ENCODE measurements at regions not wholly inside any gene's neighbourhood (a gene's known extent, or its start where the extent isn't known, plus 50 kb on each side); places are given as distances from the start of the nearest gene placed in this dataset.
"Not testable (repeated sequence)": the region's sequence is repeated elsewhere in the genome, so short reads cannot be mapped to it uniquely, and the experiment has no call there.

GRCh38 chr2:187610450-187610849 lies 56.2 kb upstream of the TFPI start:
- not testable (repeated sequence) for DNase-seq (ENCODE audit: extremely low read depth, low read depth)

GRCh38 chr2:187612857-187613256 lies 58.6 kb upstream of the TFPI start:
- DNase-seq (ENCODE audit: extremely low read depth, low read depth), result no peak

- no peak for DNase-seq (ENCODE audit: extremely low read depth, low read depth)
Measured at GRCh38 chr2:187614756-187615155, 60.5 kb upstream of the TFPI start.

- no peak for DNase-seq (ENCODE audit: extremely low read depth, low read depth)
Measured at GRCh38 chr2:187615364-187615763, 61.1 kb upstream of the TFPI start.

- DNase-seq (ENCODE audit: extremely low read depth, low read depth), result no peak
Measured at GRCh38 chr2:187615902-187616301, 61.7 kb upstream of the TFPI start.

GRCh38 chr2:187617120-187617519 lies 62.9 kb upstream of the TFPI start:
- DNase-seq (ENCODE audit: extremely low read depth, low read depth), result no peak

GRCh38 chr2:187617905-187618304 lies 63.7 kb upstream of the TFPI start:
- DNase-seq (ENCODE audit: extremely low read depth, low read depth), result no peak

GRCh38 chr2:187618813-187619212 lies 64.6 kb upstream of the TFPI start:
- no peak for DNase-seq (ENCODE audit: extremely low read depth, low read depth)

GRCh38 chr2:187627153-187627552 lies 72.9 kb upstream of the TFPI start:
- DNase-seq (ENCODE audit: extremely low read depth, low read depth), result no peak

GRCh38 chr2:187636731-187637391 lies 82.6 kb upstream of the TFPI start:
- DNase-seq (ENCODE audit: extremely low read depth, low read depth), result not testable (repeated sequence)

- DNase-seq (ENCODE audit: extremely low read depth, low read depth), result not testable (repeated sequence)
Measured at GRCh38 chr2:187637392-187637740, 83.1 kb upstream of the TFPI start.

GRCh38 chr2:187637771-187638170 lies 83.5 kb upstream of the TFPI start:
- DNase-seq (ENCODE audit: extremely low read depth, low read depth), result not testable (repeated sequence)

- no peak for DNase-seq (ENCODE audit: extremely low read depth, low read depth)
Measured at GRCh38 chr2:187638840-187639239, 84.6 kb upstream of the TFPI start.

- DNase-seq (ENCODE audit: extremely low read depth, low read depth), result peak; percentile 73
Measured at GRCh38 chr2:187640926-187641510, 86.8 kb upstream of the TFPI start.

- no peak for DNase-seq (ENCODE audit: extremely low read depth, low read depth)
Measured at GRCh38 chr2:187642498-187642897, 88.3 kb upstream of the TFPI start.

- no peak for DNase-seq (ENCODE audit: extremely low read depth, low read depth)
Measured at GRCh38 chr2:187644486-187644885, 90.3 kb upstream of the TFPI start.

- no peak for DNase-seq (ENCODE audit: extremely low read depth, low read depth)
Measured at GRCh38 chr2:187644981-187645380, 90.7 kb upstream of the TFPI start.

GRCh38 chr2:187646556-187646955 lies 92.3 kb upstream of the TFPI start:
- DNase-seq (ENCODE audit: extremely low read depth, low read depth), result no peak

- DNase-seq (ENCODE audit: extremely low read depth, low read depth), result no peak
Measured at GRCh38 chr2:187654535-187654934, 100.3 kb upstream of the TFPI start.

GRCh38 chr2:187655001-187655400 lies 100.8 kb upstream of the TFPI start:
- no peak for DNase-seq (ENCODE audit: extremely low read depth, low read depth)

- no peak for DNase-seq (ENCODE audit: extremely low read depth, low read depth)
Measured at GRCh38 chr2:187656123-187656522, 101.9 kb upstream of the TFPI start.

GRCh38 chr2:187658952-187659525 lies 104.8 kb upstream of the TFPI start:
- DNase-seq (ENCODE audit: extremely low read depth, low read depth), result peak; percentile 21
